Omental fat pad (tissue), 3 donors: ENCODE measurements at regions not wholly inside any gene's neighbourhood (a gene's known extent, or its start where the extent isn't known, plus 50 kb on each side); places are given as distances from the start of the nearest gene placed in this dataset.

Experiments used
- ATAC-seq: fragments of 150-250 bp; one replicate; pipeline ENCODE4 v1.9.1; 2016; ENCODE audit warnings: mild to moderate bottlenecking, moderate library complexity; ENCODE audit not compliant: low FRiP score
- DNase-seq: peaks from one replicate; pipeline ENCODE4 v3.0.0-alpha.2; 2019; ENCODE audit warnings: low spot score
- CTCF ChIP-seq, 3 donors: fragments of 450-650 bp; IDR thresholded peaks; one replicate each; pipeline ENCODE4 v1.5.1; 2016 to 2017; ENCODE audit warnings: antibody characterized with exemption in 3 of 3, mild to moderate bottlenecking in 3 of 3, moderate library complexity in 2 of 3

GRCh38 chr7:57364933-57365710, 84.9 kb upstream of the ZNF716 start:
- TF ChIP-seq CTCF (IDR thresholded peaks at IDR 0.05): no peak
- ATAC-seq: no peak
- no peak for DNase-seq

GRCh38 chr7:57367171-57367570, 82.8 kb upstream of the ZNF716 start:
- no peak for ATAC-seq
- no peak for TF ChIP-seq CTCF (IDR thresholded peaks at IDR 0.05)
- no peak for DNase-seq

GRCh38 chr7:57370066-57370738, 79.8 kb upstream of the ZNF716 start:
- DNase-seq: no peak

GRCh38 chr7:57370739-57371098, 79.3 kb upstream of the ZNF716 start:
- no peak for TF ChIP-seq CTCF (IDR thresholded peaks at IDR 0.05)
- ATAC-seq (no peak), DNase-seq (no peak)

More at GRCh38 chr7:57370066-57370738, 79.8 kb upstream of the ZNF716 start:
- ATAC-seq: no peak
- TF ChIP-seq CTCF (IDR thresholded peaks at IDR 0.05): no peak

GRCh38 chr7:57375783-57376182, 74.2 kb upstream of the ZNF716 start:
- no peak for TF ChIP-seq CTCF (IDR thresholded peaks at IDR 0.05)
- ATAC-seq (no peak), DNase-seq (no peak)

- TF ChIP-seq CTCF (IDR thresholded peaks at IDR 0.05): no peak
- no peak for ATAC-seq
- no peak for DNase-seq
Measured at GRCh38 chr7:57381581-57381980, 68.4 kb upstream of the ZNF716 start.

- ATAC-seq: no peak
- TF ChIP-seq CTCF (IDR thresholded peaks at IDR 0.05): no peak
- DNase-seq: no peak
Measured at GRCh38 chr7:57384380-57384779, 65.6 kb upstream of the ZNF716 start.
